A549 (cell line): ENCODE measurements at regions not wholly inside any gene's neighbourhood (a gene's known extent, or its start where the extent isn't known, plus 50 kb on each side); places are given as distances from the start of the nearest gene placed in this dataset.

Source experiments
- ATAC-seq, 2 experiments: fragments of 200-7000 bp in 1 of 2; fragments of >200 bp in 1 of 2; cut with Nextera tagmentation in 1 of 2; cut with Tn5 transposase in 1 of 2; 3 replicates each; pipeline versions ENCODE4 v1.8.0 to v1.9.1; 2018 to 2020; ENCODE audit warnings: mild to moderate bottlenecking in 1 of 2, moderate library complexity in 1 of 2
- CTCF ChIA-PET: fragments of 300-600 bp; sonication (Branson Sonifier 250); formaldehyde crosslinking; extraction: SDS; loops from one replicate; lab custom pipeline; 2021; ENCODE audit warnings: antibody characterized with exemption, inconsistent platforms; lab: Yijun Ruan, JAX
- POLR2A ChIA-PET: fragments of 350-600 bp; formaldehyde crosslinking; extraction: SDS; loops from one replicate; lab custom pipeline; 2021; ENCODE audit warnings: antibody characterized with exemption, inconsistent platforms; lab: Yijun Ruan, JAX
- DNase-seq, 2 experiments: peaks; one replicate each; pipeline versions ENCODE4 v3.0.0 to v3.0.0-alpha.2; 2011 to 2016; ENCODE audit warnings: low read depth in 1 of 2, low spot score in 1 of 2
- FAIRE-seq: peaks from 2 replicates; lab custom pipeline; 2011; peaks lifted over from hg19 to GRCh38; lab: Jason Lieb, UNC
- H3K27ac ChIP-seq, 2 experiments: fragments of >200 bp; sonication (Bioruptor Twin); formaldehyde crosslinking; 3 replicates each; pipeline ENCODE4 v1.5.1; 2016 to 2017
- H3K4me1 ChIP-seq: fragments of >200 bp; sonication (Bioruptor Twin); formaldehyde crosslinking; 3 replicates; pipeline ENCODE4 v1.6.1; 2016
- H3K4me2 ChIP-seq: fragments of >200 bp; sonication (Bioruptor Twin); formaldehyde crosslinking; 3 replicates; pipeline ENCODE4 v1.6.1; 2016
- H3K4me3 ChIP-seq: fragments of >200 bp; sonication (Bioruptor Twin); formaldehyde crosslinking; 3 replicates; pipeline ENCODE4 v1.5.1; 2016
- H3K9me3 ChIP-seq: fragments of >200 bp; sonication (Bioruptor Twin); formaldehyde crosslinking; 3 replicates; pipeline ENCODE4 v1.6.1; 2016
- BHLHE40 ChIP-seq: IDR thresholded peaks from 2 replicates; pipeline ENCODE4 v1.6.1; 2012; ENCODE audit warnings: low read depth, low read length, inconsistent platforms
- CBX2 ChIP-seq: fragments of 200-600 bp; sonication (generic); IDR thresholded peaks from 2 replicates; pipeline ENCODE4 v1.6.1; 2016; ENCODE audit warnings: low read depth, mild to moderate bottlenecking, borderline replicate concordance
- CEBPB ChIP-seq, 2 experiments: fragments of >200 bp in 1 of 2; sonication (Bioruptor Twin) in 1 of 2; formaldehyde crosslinking in 1 of 2; IDR thresholded peaks; 2 replicates each; pipeline ENCODE4 v1.6.1; 2012 to 2016
- CHD2 ChIP-seq: fragments of 150-350 bp; IDR thresholded peaks from 2 replicates; pipeline ENCODE4 v1.6.1; 2014; ENCODE audit warnings: low read length; ENCODE audit not compliant: partially characterized antibody
- CHD4 ChIP-seq: fragments of 200-600 bp; sonication (generic); IDR thresholded peaks from 2 replicates; pipeline ENCODE4 v1.6.1; 2016; ENCODE audit warnings: antibody characterized with exemption, mild to moderate bottlenecking, borderline replicate concordance
- EHF ChIP-seq: fragments of 250-450 bp; sonication (Bioruptor Pico); IDR thresholded peaks from 2 replicates; pipeline ENCODE4 v1.5.0; 2020; ENCODE audit warnings: mild to moderate bottlenecking
- ESRRA ChIP-seq: fragments of 150-350 bp; IDR thresholded peaks from 2 replicates; pipeline ENCODE4 v1.6.1; 2014; ENCODE audit warnings: mild to moderate bottlenecking, low read length, borderline replicate concordance
- FOXS1 ChIP-seq: fragments of 250-450 bp; sonication (Bioruptor Pico); IDR thresholded peaks from 2 replicates; pipeline ENCODE4 v1.5.0; 2020; ENCODE audit warnings: mild to moderate bottlenecking, moderate library complexity
- GATA3 ChIP-seq: IDR thresholded peaks from 2 replicates; pipeline ENCODE4 v1.6.1; 2012; ENCODE audit warnings: borderline replicate concordance
- HDAC2 ChIP-seq: fragments of 200-600 bp; sonication (generic); IDR thresholded peaks from 2 replicates; pipeline ENCODE4 v1.6.1; 2016
- HEYL ChIP-seq: fragments of 250-450 bp; sonication (Bioruptor Pico); IDR thresholded peaks from 2 replicates; pipeline ENCODE4 v1.8.0; 2021; ENCODE audit warnings: mild to moderate bottlenecking, moderate library complexity
- JUN ChIP-seq, 2 experiments: fragments of >200 bp; sonication (Bioruptor Twin); formaldehyde crosslinking; IDR thresholded peaks; 2 replicates in 1 of 2; 3 replicates in 1 of 2; pipeline ENCODE4 v1.6.1; 2016 to 2017
- KDM1A ChIP-seq: fragments of 200-600 bp; sonication (generic); IDR thresholded peaks from 2 replicates; pipeline ENCODE4 v1.6.1; 2016; ENCODE audit warnings: low read depth, mild to moderate bottlenecking
- MAFK ChIP-seq: fragments of 450-650 bp; IDR thresholded peaks from 2 replicates; pipeline ENCODE4 v1.6.1; 2014; ENCODE audit not compliant: partially characterized antibody
- MAZ ChIP-seq: fragments of 150-350 bp; IDR thresholded peaks from 2 replicates; pipeline ENCODE4 v1.6.1; 2014; ENCODE audit warnings: antibody characterized with exemption, low read depth, low read length, borderline replicate concordance
- NPAS2 ChIP-seq: fragments of 250-450 bp; sonication (Bioruptor Pico); IDR thresholded peaks from 2 replicates; pipeline ENCODE4 v1.8.0; 2022; ENCODE audit warnings: mild to moderate bottlenecking, moderate library complexity, borderline replicate concordance
- NR3C1 ChIP-seq: fragments of >200 bp; sonication (Bioruptor Twin); formaldehyde crosslinking; IDR thresholded peaks from 3 replicates; pipeline ENCODE4 v1.6.1; 2017
- PHF8 ChIP-seq: fragments of 200-600 bp; sonication (generic); IDR thresholded peaks from 2 replicates; pipeline ENCODE4 v1.6.1; 2016; ENCODE audit warnings: low read depth, mild to moderate bottlenecking, antibody characterized with exemption, moderate library complexity, borderline replicate concordance
- POLR2AphosphoS2 ChIP-seq: conservative IDR thresholded peaks from 2 replicates; pipeline ENCODE4 v1.6.1; 2012; ENCODE audit warnings: low read length, improper control_type of control experiment, inconsistent platforms
- RAD21 ChIP-seq, 2 experiments: fragments of >200 bp in 1 of 2; sonication (Bioruptor Twin) in 1 of 2; formaldehyde crosslinking in 1 of 2; IDR thresholded peaks in 1 of 2; conservative IDR thresholded peaks in 1 of 2; 2 replicates in 1 of 2; 3 replicates in 1 of 2; pipeline ENCODE4 v1.6.1; 2012 to 2018; ENCODE audit warnings: inconsistent platforms in 1 of 2
- RARB ChIP-seq: fragments of 250-450 bp; sonication (Bioruptor Pico); IDR thresholded peaks from 2 replicates; pipeline ENCODE4 v1.8.0; 2021; ENCODE audit warnings: mild to moderate bottlenecking, moderate library complexity
- RCOR1 ChIP-seq: fragments of 150-350 bp; IDR thresholded peaks from 2 replicates; pipeline ENCODE4 v1.6.1; 2014; ENCODE audit warnings: antibody characterized with exemption, low read length, low read depth
- RNF2 ChIP-seq: fragments of 200-600 bp; sonication (generic); IDR thresholded peaks from 2 replicates; pipeline ENCODE4 v1.6.1; 2016; ENCODE audit warnings: low read depth, mild to moderate bottlenecking, antibody characterized with exemption, moderate library complexity, borderline replicate concordance
- SREBF2 ChIP-seq: fragments of 450-650 bp; IDR thresholded peaks from 2 replicates; pipeline ENCODE4 v1.6.1; 2014; ENCODE audit warnings: mild to moderate bottlenecking, moderate library complexity
- TFCP2L1 ChIP-seq: fragments of 250-450 bp; sonication (Bioruptor Pico); IDR thresholded peaks from 2 replicates; pipeline ENCODE4 v1.5.0; 2021; ENCODE audit warnings: mild to moderate bottlenecking
- ZC3H11A ChIP-seq: fragments of 450-650 bp; IDR thresholded peaks from 2 replicates; pipeline ENCODE4 v1.6.1; 2014; ENCODE audit warnings: antibody characterized with exemption, mild to moderate bottlenecking
- ZNF302 ChIP-seq: fragments of 250-450 bp; sonication (Bioruptor Pico); IDR thresholded peaks from 2 replicates; pipeline ENCODE4 v1.9.0; 2021; ENCODE audit warnings: inconsistent platforms, mild to moderate bottlenecking, moderate library complexity
- ZSCAN20 ChIP-seq: fragments of 250-450 bp; sonication (Bioruptor Pico); IDR thresholded peaks from 2 replicates; pipeline ENCODE4 v1.8.0; 2022; ENCODE audit warnings: mild to moderate bottlenecking, moderate library complexity
- WGBS: methylation state at CpG from one replicate; pipeline ENCODE4 v1.1.6; 2017; ENCODE audit errors: missing lambda C conversion rate; 5-methylcytosine and 5-hydroxymethylcytosine counted together
- TF ChIP-seq, protein P1 (sequence below): IDR thresholded peaks from 2 replicates; pipeline ENCODE4 v1.6.1; 2012
- TF ChIP-seq, protein P2 (sequence below): IDR thresholded peaks from 2 replicates; pipeline ENCODE4 v1.6.1; 2012
- TF ChIP-seq, protein P3 (sequence below): fragments of 150-350 bp; IDR thresholded peaks from 2 replicates; pipeline ENCODE4 v1.6.1; 2014; ENCODE audit warnings: low read depth, mild to moderate bottlenecking, low read length

DNA sequence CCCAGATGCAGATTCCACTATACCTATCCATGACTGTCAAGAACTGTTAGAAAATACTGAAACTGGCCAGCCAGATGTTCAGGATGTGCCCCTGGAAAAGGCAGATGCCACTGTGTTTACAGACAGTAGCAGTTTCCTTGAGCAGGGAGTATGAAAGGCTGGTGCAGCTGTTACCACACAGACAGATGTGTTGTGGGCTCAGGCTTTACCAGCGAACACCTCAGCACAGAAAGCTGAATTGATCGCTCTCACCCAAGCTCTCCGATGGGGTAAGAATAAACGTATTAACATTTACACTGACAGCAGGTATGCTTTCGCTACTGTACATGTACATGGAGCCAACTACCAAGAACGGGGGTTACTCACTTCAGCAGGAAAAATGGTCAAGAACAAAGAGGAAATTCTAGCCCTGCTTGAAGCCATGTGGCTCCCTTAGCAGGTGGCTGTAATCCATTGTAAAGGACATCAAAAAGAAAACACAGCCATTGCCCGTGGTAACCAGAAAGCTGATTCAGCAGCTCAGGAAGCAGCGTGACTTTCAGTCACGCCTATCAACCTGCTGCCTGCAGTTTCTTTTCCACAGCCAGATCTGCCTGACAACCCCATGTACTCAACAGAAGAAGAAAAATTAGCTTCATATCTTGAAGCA, 459.7 kb upstream of the HTR1E start:
- H3K4me3 ChIP-seq: no peak overlapping the region
- ATAC-seq: no peak
- FAIRE-seq: no peak
- ChIA-PET CTCF (no interaction called here), POLR2A (no interaction called here)
- no peak overlapping the region for H3K27ac ChIP-seq
- no peaks in the 10 kb centered on the region for H3K9me3 ChIP-seq
- TF ChIP-seq HEYL (CRISPR knock-in tag) (no peak), JUN (IDR thresholded peaks at IDR 0.05) (no peak), EHF (no peak), HDAC2 (no peak), RARB (CRISPR knock-in tag) (no peak), RNF2 (no peak), PHF8 (no peak), CHD2 (no peak), SREBF2 (no peak), KDM1A (no peak), CEBPB (IDR thresholded peaks at IDR 0.05) (no peak), FOXS1 (no peak), RAD21 (conservative IDR thresholded peaks at IDR 0.05 in 1 of 2, IDR thresholded peaks at IDR 0.05 in 1 of 2) (no peak)
- TF ChIP-seq, protein P1, sequence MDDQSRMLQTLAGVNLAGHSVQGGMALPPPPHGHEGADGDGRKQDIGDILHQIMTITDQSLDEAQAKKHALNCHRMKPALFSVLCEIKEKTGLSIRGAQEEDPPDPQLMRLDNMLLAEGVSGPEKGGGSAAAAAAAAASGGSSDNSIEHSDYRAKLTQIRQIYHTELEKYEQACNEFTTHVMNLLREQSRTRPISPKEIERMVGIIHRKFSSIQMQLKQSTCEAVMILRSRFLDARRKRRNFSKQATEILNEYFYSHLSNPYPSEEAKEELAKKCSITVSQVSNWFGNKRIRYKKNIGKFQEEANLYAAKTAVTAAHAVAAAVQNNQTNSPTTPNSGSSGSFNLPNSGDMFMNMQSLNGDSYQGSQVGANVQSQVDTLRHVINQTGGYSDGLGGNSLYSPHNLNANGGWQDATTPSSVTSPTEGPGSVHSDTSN: no peak
- TF ChIP-seq, protein P2, sequence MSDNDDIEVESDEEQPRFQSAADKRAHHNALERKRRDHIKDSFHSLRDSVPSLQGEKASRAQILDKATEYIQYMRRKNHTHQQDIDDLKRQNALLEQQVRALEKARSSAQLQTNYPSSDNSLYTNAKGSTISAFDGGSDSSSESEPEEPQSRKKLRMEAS: no peak
- no peaks in the 10 kb centered on the region for H3K4me1 ChIP-seq
- H3K4me2 ChIP-seq: no peak overlapping the region
- 33% methylated on average over 8 of the region's 9 CpGs for WGBS
- no peak for DNase-seq

DNA sequence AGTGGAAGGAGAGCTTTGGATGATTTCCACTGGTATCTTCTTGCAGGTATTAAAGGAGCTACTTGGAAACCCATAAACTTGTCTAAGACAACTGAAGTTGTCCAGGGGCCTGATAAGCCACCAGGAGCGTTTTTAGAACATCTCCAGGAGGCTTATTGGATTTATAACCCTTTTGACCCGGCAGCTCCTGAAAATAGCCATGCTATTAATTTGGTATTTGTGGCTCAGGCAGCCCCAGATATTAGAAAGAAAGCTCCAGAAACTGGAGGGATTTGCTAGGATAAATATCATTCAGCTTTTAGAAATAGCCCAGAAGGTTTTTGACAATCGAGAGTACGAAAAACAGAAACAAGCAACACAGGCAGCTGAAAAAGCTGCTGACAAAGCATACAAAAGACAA, 461.0 kb upstream of the HTR1E start:
- Histone ChIP-seq H3K4me2 (no peak overlapping the region), H3K9me3 (no peaks in the 10 kb centered on the region), H3K4me3 (no peak overlapping the region), H3K27ac (no peak overlapping the region)
- DNase-seq (no peak), FAIRE-seq (no peak)
- POLR2A ChIA-PET: no interaction called here
- WGBS: 18% methylated on average over 4 of the region's 4 CpGs
- CTCF ChIA-PET: no interaction called here
- TF ChIP-seq ESRRA (no peak), JUN (IDR thresholded peaks at IDR 0.05) (no peak), ZNF302 (CRISPR knock-in tag) (no peak), NR3C1 (no peak), CHD4 (no peak), RARB (CRISPR knock-in tag) (no peak), TFCP2L1 (no peak), POLR2AphosphoS2 (no peak), BHLHE40 (no peak), NPAS2 (CRISPR knock-in tag) (no peak), MAZ (no peak), RCOR1 (no peak)
- TF ChIP-seq, all 56 proteins: peak for 0
- no peaks in the 10 kb centered on the region for H3K4me1 ChIP-seq
- no peak for ATAC-seq

DNA sequence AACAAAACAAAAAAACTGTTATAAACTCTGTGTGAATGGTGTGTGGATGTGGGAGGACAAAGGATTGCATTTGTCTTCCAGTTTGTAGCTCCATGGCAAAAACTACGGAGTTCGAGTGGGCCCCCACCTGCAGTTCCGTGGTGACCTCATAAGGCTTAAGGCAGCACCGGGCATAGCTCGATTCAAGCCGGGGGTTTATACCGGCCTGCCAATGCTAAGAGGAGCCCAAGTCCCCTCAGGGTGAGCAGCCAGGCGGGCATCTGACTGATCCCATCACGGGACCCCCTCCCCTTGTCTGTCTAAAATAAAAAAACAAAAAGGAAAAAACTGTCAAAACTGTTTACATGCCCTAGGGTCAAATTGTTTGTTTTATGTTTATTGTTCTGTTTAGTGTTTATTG, 463.2 kb upstream of the HTR1E start:
- ChIA-PET CTCF (no interaction called here), POLR2A (no interaction called here)
- Histone ChIP-seq H3K27ac (no peak overlapping the region), H3K9me3 (no peaks in the 10 kb centered on the region), H3K4me1 (no peaks in the 10 kb centered on the region), H3K4me3 (no peak overlapping the region), H3K4me2 (no peak overlapping the region)
- ATAC-seq (no peak), FAIRE-seq (no peak), DNase-seq (no peak)
- WGBS: 8% methylated on average over 9 of the region's 9 CpGs
- TF ChIP-seq GATA3: no peak
- TF ChIP-seq ZC3H11A: no peak
- TF ChIP-seq, protein P3, sequence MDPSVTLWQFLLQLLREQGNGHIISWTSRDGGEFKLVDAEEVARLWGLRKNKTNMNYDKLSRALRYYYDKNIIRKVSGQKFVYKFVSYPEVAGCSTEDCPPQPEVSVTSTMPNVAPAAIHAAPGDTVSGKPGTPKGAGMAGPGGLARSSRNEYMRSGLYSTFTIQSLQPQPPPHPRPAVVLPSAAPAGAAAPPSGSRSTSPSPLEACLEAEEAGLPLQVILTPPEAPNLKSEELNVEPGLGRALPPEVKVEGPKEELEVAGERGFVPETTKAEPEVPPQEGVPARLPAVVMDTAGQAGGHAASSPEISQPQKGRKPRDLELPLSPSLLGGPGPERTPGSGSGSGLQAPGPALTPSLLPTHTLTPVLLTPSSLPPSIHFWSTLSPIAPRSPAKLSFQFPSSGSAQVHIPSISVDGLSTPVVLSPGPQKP: no peak
- TF ChIP-seq ZSCAN20 (CRISPR knock-in tag): no peak
- TF ChIP-seq MAFK: no peak
- no peak for TF ChIP-seq CBX2
- no peak for TF ChIP-seq ZNF302 (CRISPR knock-in tag)
